ENCODE measurements at regions not wholly inside any gene's neighbourhood (a gene's known extent, or its start where the extent isn't known, plus 50 kb on each side); places are given as distances from the start of the nearest gene placed in this dataset.

DNA sequence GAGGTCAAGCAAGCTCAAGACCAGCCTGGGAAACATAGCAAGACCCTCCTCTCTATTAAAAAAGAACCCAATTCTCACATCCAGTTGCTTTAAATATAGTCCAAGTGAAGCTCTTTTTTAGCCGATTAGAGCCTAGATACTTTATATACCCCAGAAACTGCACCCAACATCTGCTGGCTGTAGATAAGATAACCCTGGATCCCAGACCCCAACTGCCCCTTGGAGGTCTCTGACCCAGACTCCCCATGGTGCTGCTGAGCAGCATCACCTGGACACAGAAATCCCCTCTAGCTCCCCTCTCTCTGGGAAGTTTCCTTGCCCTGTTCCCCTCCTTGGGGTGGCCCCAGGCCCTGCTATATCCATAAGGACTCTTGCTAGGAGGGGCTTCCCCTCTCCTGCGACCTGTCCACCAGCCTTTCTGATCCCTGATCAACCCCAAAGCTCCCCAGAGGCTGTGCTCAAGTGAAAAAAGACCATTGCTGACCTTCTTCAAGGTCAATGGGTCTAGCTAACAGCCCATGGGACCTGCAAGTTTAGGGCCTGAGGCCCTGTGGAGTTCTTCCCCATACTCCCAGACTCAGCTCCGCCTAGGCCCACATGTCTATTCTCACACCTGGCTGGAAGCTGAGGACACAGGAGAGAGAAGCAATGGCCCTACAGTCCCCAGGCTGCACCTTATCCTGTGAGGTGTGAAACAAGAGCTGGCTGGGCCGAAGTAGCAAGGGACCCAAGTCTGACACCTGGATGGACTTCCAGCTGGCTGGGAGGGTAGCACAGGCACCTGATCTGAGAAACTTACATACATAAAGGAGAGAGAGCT lies 56.2 kb downstream of the ARL6IP4 start:
- DNase-seq (ENCODE audit: low read depth in 1 of 2, low spot score in 1 of 2) = no peak
- no peak for TF ChIP-seq GABPA (IDR thresholded peaks at IDR 0.05; ENCODE audit: low read depth)
- no peak for TF ChIP-seq REST (IDR thresholded peaks at IDR 0.05; ENCODE audit: insufficient replicate concordance, low read depth)
- TF ChIP-seq CTCF (IDR thresholded peaks at IDR 0.05; ENCODE audit: insufficient read depth, low read length) = no peak
- TF ChIP-seq POLR2AphosphoS5 (IDR thresholded peaks at IDR 0.05; ENCODE audit: low read depth) = no peak
- no peak for TF ChIP-seq SPI1 (IDR thresholded peaks at IDR 0.05; ENCODE audit: borderline replicate concordance, low read depth)
- Histone ChIP-seq H3K27ac (replicated peaks) (no peak overlapping the region), H3K4me3 (replicated peaks; ENCODE audit: insufficient read depth, low read length) (no peak overlapping the region), H3K27me3 (ENCODE audit: insufficient read depth, poor library complexity, severe bottlenecking) (no peaks in the 10 kb centered on the region)

- TF ChIP-seq POLR2AphosphoS5 (IDR thresholded peaks at IDR 0.05; ENCODE audit: low read depth) (no peak), SPI1 (IDR thresholded peaks at IDR 0.05; ENCODE audit: borderline replicate concordance, low read depth) (no peak), CTCF (IDR thresholded peaks at IDR 0.05; ENCODE audit: insufficient read depth, low read length) (no peak)
- DNase-seq (ENCODE audit: low read depth in 1 of 2, low spot score in 1 of 2) = no peak
- Histone ChIP-seq H3K4me3 (replicated peaks; ENCODE audit: insufficient read depth, low read length) (no peak overlapping the region), H3K27ac (replicated peaks) (no peak overlapping the region), H3K27me3 (ENCODE audit: insufficient read depth, poor library complexity, severe bottlenecking) (no peaks in the 10 kb centered on the region)
These were observed 55.4 kb downstream of the ARL6IP4 start for GRCh38 chr12:123035841-123036240.

- Histone ChIP-seq H3K27me3 (ENCODE audit: insufficient read depth, poor library complexity, severe bottlenecking) (no peaks in the 10 kb centered on the region), H3K4me3 (replicated peaks; ENCODE audit: insufficient read depth, low read length) (no peak overlapping the region), H3K27ac (replicated peaks) (no peak overlapping the region)
- DNase-seq (ENCODE audit: low read depth in 1 of 2, low spot score in 1 of 2) = no peak
- no peak for TF ChIP-seq SPI1 (IDR thresholded peaks at IDR 0.05; ENCODE audit: borderline replicate concordance, low read depth)
- no peak for TF ChIP-seq REST (IDR thresholded peaks at IDR 0.05; ENCODE audit: insufficient replicate concordance, low read depth)
- TF ChIP-seq CTCF (IDR thresholded peaks at IDR 0.05; ENCODE audit: insufficient read depth, low read length) = no peak
- TF ChIP-seq POLR2AphosphoS5 (IDR thresholded peaks at IDR 0.05; ENCODE audit: low read depth) = no peak
- TF ChIP-seq GABPA (IDR thresholded peaks at IDR 0.05; ENCODE audit: low read depth) = no peak
These were observed 54.4 kb downstream of the ARL6IP4 start for GRCh38 chr12:123034865-123035264.

All from HL-60 (cell line).